Upper lobe of left lung (tissue), 6 donors: ENCODE measurements at regions not wholly inside any gene's neighbourhood (a gene's known extent, or its start where the extent isn't known, plus 50 kb on each side); places are given as distances from the start of the nearest gene placed in this dataset.

Experiments
- ATAC-seq, 2 donors: fragments of 200-7000 bp; cut with Tn5 transposase; one replicate each; pipeline ENCODE4 v1.9.1; 2022; ENCODE audit warnings: mild to moderate bottlenecking in 2 of 2, moderate library complexity in 2 of 2; ENCODE audit not compliant: low FRiP score in 2 of 2
- DNase-seq, 2 donors: peaks; one replicate each; pipeline ENCODE4 v3.0.0-alpha.2; 2019 to 2020
- H3K27ac ChIP-seq, 4 donors: fragments of 200-600 bp; sonication (generic); one replicate each; pipeline ENCODE4 v1.5.1; 2016 to 2019
- H3K27me3 ChIP-seq, 4 donors: fragments of 200-600 bp; sonication (generic); one replicate each; pipeline ENCODE4 v1.5.1; 2017 to 2019
- H3K36me3 ChIP-seq, 4 donors: fragments of 200-600 bp; sonication (generic); one replicate each; pipeline ENCODE4 v1.5.1; 2016 to 2019
- H3K4me1 ChIP-seq, 4 donors: fragments of 200-600 bp; sonication (generic); one replicate each; pipeline ENCODE4 v1.5.1; 2018 to 2019
- H3K4me3 ChIP-seq, 4 donors: fragments of 200-600 bp; sonication (generic); one replicate each; pipeline ENCODE4 v1.5.1; 2017 to 2019; ENCODE audit warnings: mild to moderate bottlenecking in 2 of 4, moderate library complexity in 1 of 4
- H3K9me3 ChIP-seq, 4 donors: fragments of 200-600 bp; sonication (generic); one replicate each; pipeline ENCODE4 v1.5.1; 2018 to 2019
- EP300 ChIP-seq, 4 donors: sonication (generic); formaldehyde crosslinking; IDR thresholded peaks; one replicate each; pipeline ENCODE4 v1.5.1; 2017; ENCODE audit warnings: antibody characterized with exemption in 4 of 4, control low read depth in 2 of 4
- POLR2A ChIP-seq, 4 donors: fragments of 450-650 bp; IDR thresholded peaks; one replicate each; pipeline ENCODE4 v1.5.1; 2016 to 2017; ENCODE audit warnings: antibody characterized with exemption in 4 of 4, mild to moderate bottlenecking in 2 of 4
- POLR2AphosphoS5 ChIP-seq, 2 donors: sonication (generic); formaldehyde crosslinking; IDR thresholded peaks; one replicate each; pipeline ENCODE4 v1.5.1; 2017; ENCODE audit warnings: antibody characterized with exemption in 2 of 2
- WGBS, 2 donors: methylation state at CpG; one replicate each; pipeline ENCODE4 v1.1.5; 2017 to 2018; 5-methylcytosine and 5-hydroxymethylcytosine counted together
- TF ChIP-seq, protein P1 (sequence below), 6 experiments: fragments of 450-650 bp in 4 of 6; fragments of 200-600 bp in 2 of 6; sonication (generic) in 2 of 6; IDR thresholded peaks; one replicate each; pipeline ENCODE4 v1.5.1; 2016 to 2019; ENCODE audit warnings: antibody characterized with exemption in 6 of 6
- donor health status: DM: no; HTN: no; CAD: no; lungs with moderate emphysema.
- donor health status: DM: no; HTN: yes; CAD: no; lungs with severe emphysema.

- no peaks in the 10 kb centered on the region for H3K9me3 ChIP-seq
- no peak for ATAC-seq
Measured at GRCh38 chr10:60565492-60565891, 175.8 kb upstream of the ANK3 start.

GRCh38 chr10:60564475-60564874, 174.8 kb upstream of the ANK3 start:
- Histone ChIP-seq H3K4me1 (no peaks in the 10 kb centered on the region), H3K4me3 (no peak overlapping the region), H3K27ac (no peak overlapping the region), H3K9me3 (no peaks in the 10 kb centered on the region), H3K27me3 (no peaks in the 10 kb centered on the region), H3K36me3 (no peaks in the 10 kb centered on the region)
- 89 to 94% methylated on average over 3 of the region's 3 CpGs for WGBS, 2 donors
- ATAC-seq (no peak), DNase-seq (no peak)
- TF ChIP-seq POLR2A (IDR thresholded peaks at IDR 0.05) (no peak), EP300 (IDR thresholded peaks at IDR 0.05) (no peak), POLR2AphosphoS5 (IDR thresholded peaks at IDR 0.05) (no peak)
- TF ChIP-seq, protein P1, sequence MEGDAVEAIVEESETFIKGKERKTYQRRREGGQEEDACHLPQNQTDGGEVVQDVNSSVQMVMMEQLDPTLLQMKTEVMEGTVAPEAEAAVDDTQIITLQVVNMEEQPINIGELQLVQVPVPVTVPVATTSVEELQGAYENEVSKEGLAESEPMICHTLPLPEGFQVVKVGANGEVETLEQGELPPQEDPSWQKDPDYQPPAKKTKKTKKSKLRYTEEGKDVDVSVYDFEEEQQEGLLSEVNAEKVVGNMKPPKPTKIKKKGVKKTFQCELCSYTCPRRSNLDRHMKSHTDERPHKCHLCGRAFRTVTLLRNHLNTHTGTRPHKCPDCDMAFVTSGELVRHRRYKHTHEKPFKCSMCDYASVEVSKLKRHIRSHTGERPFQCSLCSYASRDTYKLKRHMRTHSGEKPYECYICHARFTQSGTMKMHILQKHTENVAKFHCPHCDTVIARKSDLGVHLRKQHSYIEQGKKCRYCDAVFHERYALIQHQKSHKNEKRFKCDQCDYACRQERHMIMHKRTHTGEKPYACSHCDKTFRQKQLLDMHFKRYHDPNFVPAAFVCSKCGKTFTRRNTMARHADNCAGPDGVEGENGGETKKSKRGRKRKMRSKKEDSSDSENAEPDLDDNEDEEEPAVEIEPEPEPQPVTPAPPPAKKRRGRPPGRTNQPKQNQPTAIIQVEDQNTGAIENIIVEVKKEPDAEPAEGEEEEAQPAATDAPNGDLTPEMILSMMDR (IDR thresholded peaks at IDR 0.05): no peak

More at GRCh38 chr10:60565492-60565891, 175.8 kb upstream of the ANK3 start:
- Histone ChIP-seq H3K36me3 (no peaks in the 10 kb centered on the region), H3K27ac (no peak overlapping the region), H3K27me3 (no peaks in the 10 kb centered on the region), H3K4me1 (no peaks in the 10 kb centered on the region), H3K4me3 (no peak overlapping the region)
- no peak for DNase-seq
- TF ChIP-seq, protein P1 (IDR thresholded peaks at IDR 0.05): no peak
- no peak for TF ChIP-seq EP300 (IDR thresholded peaks at IDR 0.05)
- TF ChIP-seq POLR2AphosphoS5 (IDR thresholded peaks at IDR 0.05): no peak
- TF ChIP-seq POLR2A (IDR thresholded peaks at IDR 0.05): no peak
- 79% methylated on average over 2 of the region's 2 CpGs for WGBS, 2 donors

DNA sequence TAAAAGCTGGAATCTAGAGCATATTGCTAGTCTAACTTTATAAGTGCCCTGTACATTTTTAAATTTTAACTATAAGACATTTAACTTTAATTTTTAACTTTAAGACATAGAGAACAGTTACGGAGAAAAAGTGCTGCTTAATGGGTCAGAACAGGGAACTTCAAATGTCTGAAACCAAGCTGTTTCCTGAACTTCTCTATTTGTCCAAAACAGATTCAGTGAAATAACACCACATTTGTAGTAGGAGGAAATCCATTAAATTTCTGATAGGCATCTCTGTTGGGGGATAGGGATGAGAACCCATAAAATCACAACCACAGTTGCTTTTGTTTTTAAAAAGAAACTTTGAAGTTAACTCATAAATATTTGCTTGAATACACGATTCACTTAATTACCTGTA, 170.8 kb upstream of the ANK3 start:
- no peak for TF ChIP-seq POLR2AphosphoS5 (IDR thresholded peaks at IDR 0.05)
- TF ChIP-seq EP300 (IDR thresholded peaks at IDR 0.05): no peak
- TF ChIP-seq, protein P1 (IDR thresholded peaks at IDR 0.05): no peak
- TF ChIP-seq POLR2A (IDR thresholded peaks at IDR 0.05): no peak
- H3K27me3 ChIP-seq: no peaks in the 10 kb centered on the region
- ATAC-seq (no peak), DNase-seq (no peak)
- WGBS, 2 donors: 57 to 62% methylated on average over 2 of the region's 2 CpGs
- H3K27ac ChIP-seq: no peak overlapping the region
- no peaks in the 10 kb centered on the region for H3K4me1 ChIP-seq
- H3K9me3 ChIP-seq: no peaks in the 10 kb centered on the region
- no peak overlapping the region for H3K4me3 ChIP-seq
- H3K36me3 ChIP-seq: no peaks in the 10 kb centered on the region

DNA sequence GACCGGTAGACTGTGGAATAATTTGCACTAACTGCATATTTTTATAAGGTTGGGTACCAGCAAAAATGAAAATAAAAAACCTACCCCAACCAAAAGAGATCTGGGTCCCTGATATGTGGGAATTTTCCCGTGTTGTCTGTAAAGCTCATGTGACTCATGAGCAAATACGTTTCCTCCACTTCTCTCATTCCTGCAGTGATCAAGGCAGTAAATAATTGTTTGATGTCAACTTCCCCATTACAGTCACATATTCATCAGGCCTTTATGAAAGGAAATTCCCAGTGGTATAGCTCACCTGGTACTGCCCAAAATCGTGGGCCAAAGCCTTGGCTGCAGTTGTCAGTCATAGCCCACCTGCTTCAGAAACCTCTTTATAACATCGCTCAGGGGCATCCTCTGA, 166.0 kb upstream of the ANK3 start:
- no peak for DNase-seq
- H3K4me3 ChIP-seq: no peak overlapping the region
- no peak for ATAC-seq
- H3K36me3 ChIP-seq: no peaks in the 10 kb centered on the region
- TF ChIP-seq POLR2AphosphoS5 (IDR thresholded peaks at IDR 0.05) (no peak), EP300 (IDR thresholded peaks at IDR 0.05) (no peak), POLR2A (IDR thresholded peaks at IDR 0.05) (no peak)
- TF ChIP-seq, protein P1 (IDR thresholded peaks at IDR 0.05): no peak
- WGBS, 2 donors: 71 to 73% methylated on average over 5 of the region's 5 CpGs
- H3K4me1 ChIP-seq: no peaks in the 10 kb centered on the region
- no peaks in the 10 kb centered on the region for H3K27me3 ChIP-seq
- no peaks in the 10 kb centered on the region for H3K9me3 ChIP-seq
- H3K27ac ChIP-seq: no peak overlapping the region

DNA sequence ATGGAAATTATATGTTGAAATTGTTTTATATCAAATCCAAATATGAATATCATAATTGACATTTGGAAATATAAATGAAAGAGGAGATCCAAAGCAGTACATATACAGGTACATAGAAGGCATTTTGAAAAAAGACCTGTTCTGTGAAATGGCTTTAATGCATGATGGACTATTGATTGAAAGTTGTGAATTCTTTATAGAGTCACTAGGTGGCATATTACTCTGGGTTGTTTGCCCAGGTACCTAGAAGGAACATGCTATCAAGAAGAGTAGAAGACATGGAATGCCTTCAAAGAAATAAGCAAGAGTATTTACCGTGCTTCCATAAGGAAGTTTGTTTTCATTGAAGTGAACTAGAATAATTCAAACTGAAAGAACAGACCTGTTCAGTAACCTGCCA, 160.0 kb upstream of the ANK3 start:
- Histone ChIP-seq H3K4me3 (no peak overlapping the region), H3K27ac (no peak overlapping the region), H3K36me3 (no peaks in the 10 kb centered on the region), H3K4me1 (no peaks in the 10 kb centered on the region), H3K27me3 (no peaks in the 10 kb centered on the region), H3K9me3 (no peaks in the 10 kb centered on the region)
- 21 to 24% methylated on average over 1 of the region's 1 CpG for WGBS, 2 donors
- DNase-seq (no peak), ATAC-seq (no peak)
- TF ChIP-seq EP300 (IDR thresholded peaks at IDR 0.05) (no peak), POLR2A (IDR thresholded peaks at IDR 0.05) (no peak), POLR2AphosphoS5 (IDR thresholded peaks at IDR 0.05) (no peak)
- TF ChIP-seq, protein P1 (IDR thresholded peaks at IDR 0.05): peak in 1 of 6 experiments; percentile 20
